ENCODE measurements at regions not wholly inside any gene's neighbourhood (a gene's known extent, or its start where the extent isn't known, plus 50 kb on each side); places are given as distances from the start of the nearest gene placed in this dataset.
"Not testable (repeated sequence)": the region's sequence is repeated elsewhere in the genome, so short reads cannot be mapped to it uniquely, and the experiment has no call there.

- Histone ChIP-seq H3K4me3 (ENCODE audit: insufficient read depth, low read depth, low read length) (no peak overlapping the region), H2AFZ (ENCODE audit: low read depth, low read length) (no peak overlapping the region), H3K79me2 (ENCODE audit: insufficient read depth, low read length) (no peaks in the 10 kb centered on the region), H3K4me2 (ENCODE audit: low read length) (no peak overlapping the region), H4K20me1 (ENCODE audit: insufficient read depth, low read length) (no peaks in the 10 kb centered on the region), H3K9me3 (ENCODE audit: insufficient read depth, low read depth, low read length) (peaks cover 8% of the 10 kb centered on the region), H3K27me3 (ENCODE audit: insufficient read depth, low read length) (no peaks in the 10 kb centered on the region), H3K27ac (ENCODE audit: low read depth, low read length) (no peak overlapping the region), H3K4me1 (ENCODE audit: insufficient read depth, low read length) (no peaks in the 10 kb centered on the region), H3K9ac (ENCODE audit: low read length) (no peak overlapping the region), H3K36me3 (ENCODE audit: insufficient read depth, low read length) (no peaks in the 10 kb centered on the region)
- TF ChIP-seq EZH2 (IDR thresholded peaks at IDR 0.05; ENCODE audit: insufficient read depth, low read length) = no peak
- TF ChIP-seq CTCF (IDR thresholded peaks at IDR 0.05; ENCODE audit: insufficient read depth, low read depth, low read length) = no peak
- FAIRE-seq = no peak
- Mint-ChIP-seq H3K4me1 (ENCODE audit: low read depth, unreplicated experiment) (no peaks in the 10 kb centered on the region), H3K9me3 (ENCODE audit: unreplicated experiment) (peaks cover 15% of the 10 kb centered on the region), H3K36me3 (ENCODE audit: low read depth, unreplicated experiment) (no peaks in the 10 kb centered on the region), H3K4me3 (ENCODE audit: unreplicated experiment) (no peak overlapping the region), H3K27ac (ENCODE audit: unreplicated experiment) (no peak overlapping the region), H3K27me3 (ENCODE audit: low read depth, unreplicated experiment) (no peaks in the 10 kb centered on the region)
- DNase-seq (ENCODE audit: low read depth) = no peak
These were observed 366.0 kb upstream of the CNTNAP5 start for GRCh38 chr2:123659120-123659519.

- no peaks in the 10 kb centered on the region for H3K9me3 ChIP-seq (ENCODE audit: insufficient read depth, low read depth, low read length)
- TF ChIP-seq CTCF (IDR thresholded peaks at IDR 0.05; ENCODE audit: insufficient read depth, low read depth, low read length) = no peak
- H3K27me3 ChIP-seq (ENCODE audit: insufficient read depth, low read length) = no peaks in the 10 kb centered on the region
- no peak overlapping the region for H3K27ac ChIP-seq (ENCODE audit: low read depth, low read length)
- no peak overlapping the region for H2AFZ ChIP-seq (ENCODE audit: low read depth, low read length)
- Mint-ChIP-seq H3K9me3 (ENCODE audit: unreplicated experiment) (peaks cover 2% of the 10 kb centered on the region), H3K36me3 (ENCODE audit: low read depth, unreplicated experiment) (no peaks in the 10 kb centered on the region), H3K4me1 (ENCODE audit: low read depth, unreplicated experiment) (no peaks in the 10 kb centered on the region), H3K27me3 (ENCODE audit: low read depth, unreplicated experiment) (no peaks in the 10 kb centered on the region), H3K27ac (ENCODE audit: unreplicated experiment) (no peak overlapping the region), H3K4me3 (ENCODE audit: unreplicated experiment) (no peak overlapping the region)
- FAIRE-seq (no peak), DNase-seq (ENCODE audit: low read depth) (no peak)
- no peaks in the 10 kb centered on the region for H3K79me2 ChIP-seq (ENCODE audit: insufficient read depth, low read length)
- no peak overlapping the region for H3K4me3 ChIP-seq (ENCODE audit: insufficient read depth, low read depth, low read length)
- no peaks in the 10 kb centered on the region for H3K36me3 ChIP-seq (ENCODE audit: insufficient read depth, low read length)
- no peaks in the 10 kb centered on the region for H4K20me1 ChIP-seq (ENCODE audit: insufficient read depth, low read length)
- H3K4me1 ChIP-seq (ENCODE audit: insufficient read depth, low read length) = no peaks in the 10 kb centered on the region
- H3K9ac ChIP-seq (ENCODE audit: low read length) = no peak overlapping the region
- H3K4me2 ChIP-seq (ENCODE audit: low read length) = no peak overlapping the region
These were observed 354.8 kb upstream of the CNTNAP5 start for GRCh38 chr2:123670286-123670685.

- H3K4me1 ChIP-seq (ENCODE audit: insufficient read depth, low read length); FAIRE-seq; H3K27ac Mint-ChIP-seq (ENCODE audit: unreplicated experiment); H3K27ac ChIP-seq (ENCODE audit: low read depth, low read length); H3K9ac ChIP-seq (ENCODE audit: low read length); DNase-seq (ENCODE audit: low read depth); H3K36me3 ChIP-seq (ENCODE audit: insufficient read depth, low read length); H3K36me3 Mint-ChIP-seq (ENCODE audit: low read depth, unreplicated experiment); H3K9me3 ChIP-seq (ENCODE audit: insufficient read depth, low read depth, low read length); H3K27me3 ChIP-seq (ENCODE audit: insufficient read depth, low read length); H3K4me3 ChIP-seq (ENCODE audit: insufficient read depth, low read depth, low read length); H3K4me1 Mint-ChIP-seq (ENCODE audit: low read depth, unreplicated experiment); H2AFZ ChIP-seq (ENCODE audit: low read depth, low read length); H4K20me1 ChIP-seq (ENCODE audit: insufficient read depth, low read length); H3K4me3 Mint-ChIP-seq (ENCODE audit: unreplicated experiment); H3K4me2 ChIP-seq (ENCODE audit: low read length); H3K79me2 ChIP-seq (ENCODE audit: insufficient read depth, low read length): not testable (repeated sequence)
- Mint-ChIP-seq H3K27me3 (ENCODE audit: low read depth, unreplicated experiment) (peaks cover 12% of the 10 kb centered on the region), H3K9me3 (ENCODE audit: unreplicated experiment) (peaks cover 20% of the 10 kb centered on the region)
These were observed 341.3 kb upstream of the CNTNAP5 start for GRCh38 chr2:123683797-123684196.
